GM18499 (cell line): ENCODE measurements at regions not wholly inside any gene's neighbourhood (a gene's known extent, or its start where the extent isn't known, plus 50 kb on each side); places are given as distances from the start of the nearest gene placed in this dataset.

Experiments
- ATAC-seq: cut with Tn5 transposase; IDR thresholded peaks from one replicate; pipeline ENCODE4 v1.9.1; 2021; ENCODE audit warnings: moderate number of reproducible peaks; ENCODE audit not compliant: insufficient read depth, unreplicated experiment

DNA sequence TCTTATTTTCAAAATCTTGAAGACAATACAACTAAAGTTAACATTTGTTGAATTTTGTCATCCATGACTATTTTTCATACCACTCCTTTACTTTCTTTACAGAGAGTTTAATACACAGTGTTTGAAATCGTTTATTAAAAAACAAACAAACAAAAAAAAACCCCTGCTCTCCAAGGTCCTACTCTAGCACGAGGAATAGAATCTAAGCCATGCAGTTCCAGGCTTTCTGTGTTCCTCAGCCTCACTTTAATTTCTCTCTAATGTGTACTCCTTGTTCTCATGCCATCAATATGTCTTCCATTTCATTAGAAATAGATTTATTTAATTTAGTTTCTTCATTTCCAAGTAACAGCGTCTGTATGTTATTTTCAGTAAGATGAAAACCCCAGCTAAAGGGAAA is 381.2 kb upstream of the MC4R start:
- no peak for ATAC-seq

DNA sequence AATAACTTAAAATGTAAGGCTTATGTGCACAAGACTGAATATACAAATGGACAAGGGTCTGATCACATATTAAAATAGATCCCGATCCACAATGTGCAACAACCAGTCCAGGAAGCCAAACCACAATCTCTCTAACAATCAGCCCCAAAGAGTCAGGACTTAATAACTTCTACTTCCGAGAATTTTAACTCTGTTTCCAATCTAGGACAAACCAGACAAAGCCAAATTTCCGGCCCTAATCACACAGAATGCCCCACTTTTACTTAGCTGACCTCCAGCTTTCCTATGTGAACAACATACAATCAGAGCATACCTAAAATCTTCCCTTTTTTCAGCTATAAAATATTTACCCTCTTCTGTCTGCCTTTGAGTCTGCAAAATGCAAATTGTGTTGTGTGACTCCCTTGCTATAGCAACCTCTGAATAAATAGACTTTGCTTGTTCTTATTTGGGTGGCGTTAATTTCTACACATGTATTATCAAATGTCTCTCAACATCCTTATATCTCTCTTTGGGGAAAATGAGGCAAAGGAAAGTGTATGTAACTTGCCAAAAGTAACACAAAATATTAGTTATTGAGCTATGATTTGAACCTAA is 381.9 kb upstream of the MC4R start:
- no peak for ATAC-seq

DNA sequence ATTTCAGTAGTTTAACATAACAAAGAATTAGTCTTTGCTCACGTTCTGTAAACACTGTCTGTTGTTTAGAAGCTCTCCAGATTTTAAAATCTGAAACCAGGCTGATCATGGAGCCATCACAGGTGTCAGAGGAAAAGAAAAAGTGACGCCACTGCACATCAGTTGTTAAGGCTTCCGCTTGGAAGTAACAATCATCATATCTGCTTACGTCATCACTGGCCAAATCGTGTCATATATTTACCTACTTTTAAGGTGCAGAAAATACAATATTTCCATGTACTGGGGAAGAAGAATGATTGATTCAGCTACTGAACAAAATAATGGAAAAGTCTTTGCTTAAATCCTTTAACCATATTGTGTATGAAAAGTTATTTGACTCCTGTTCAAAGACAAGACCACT is 382.6 kb upstream of the MC4R start:
- no peak for ATAC-seq

DNA sequence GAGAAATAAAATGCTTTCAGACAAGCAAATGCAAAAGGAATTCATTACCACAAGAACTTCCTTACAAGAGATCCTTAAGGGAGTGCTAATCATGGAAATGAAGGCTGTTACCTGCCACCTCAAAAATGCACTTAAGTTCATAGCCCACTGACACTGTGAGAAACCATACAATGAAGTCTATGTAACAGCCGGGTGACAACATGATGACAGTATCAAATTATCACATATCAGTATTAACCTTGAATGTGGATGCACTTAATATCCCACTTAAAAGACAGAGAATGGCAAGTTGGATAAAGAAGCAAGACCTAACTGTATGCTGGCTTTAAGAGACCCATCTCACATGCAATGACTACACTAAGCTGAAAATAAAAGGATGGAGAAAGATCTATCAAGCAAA is 403.4 kb upstream of the MC4R start:
- no peak for ATAC-seq

DNA sequence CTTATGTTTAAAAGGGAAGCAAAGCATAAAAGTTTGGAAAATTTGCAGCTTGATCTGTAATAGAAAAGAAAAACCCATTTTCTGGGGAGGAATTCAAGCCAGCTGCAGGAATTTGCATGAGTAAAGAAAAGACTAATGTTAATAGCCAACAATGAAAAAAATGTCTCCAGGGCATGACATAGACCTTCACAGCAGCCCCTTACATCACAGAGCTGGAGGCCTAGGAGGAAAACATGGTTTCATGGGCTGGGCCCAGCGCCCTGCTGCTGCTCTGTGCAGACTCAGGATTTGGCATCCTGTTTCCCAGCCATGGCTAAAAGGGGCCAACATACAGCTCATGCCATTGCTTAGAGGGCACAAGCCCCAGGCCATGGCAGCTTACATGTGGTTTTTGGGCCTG is 411.6 kb upstream of the MC4R start:
- ATAC-seq, result no peak

DNA sequence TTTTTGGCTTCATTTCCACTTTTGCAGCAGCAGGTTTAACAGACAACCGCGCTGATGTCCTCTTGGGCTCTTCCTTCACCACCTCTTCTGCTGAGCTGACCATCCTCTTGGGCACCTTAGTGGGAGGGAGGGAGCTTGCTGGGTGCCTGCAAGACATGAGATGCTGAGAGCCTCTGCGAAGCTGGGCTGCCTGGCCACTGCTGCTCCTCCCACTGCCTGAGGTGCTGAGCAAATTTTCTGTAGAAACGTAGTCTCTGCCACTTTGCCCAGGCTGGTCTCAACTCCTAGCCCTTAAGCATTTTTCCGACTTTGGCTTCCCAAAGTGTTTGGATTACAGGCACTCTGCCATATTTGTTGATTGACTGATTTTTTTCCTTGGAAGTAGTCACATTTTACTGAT is 422.2 kb upstream of the MC4R start:
- ATAC-seq, result no peak

DNA sequence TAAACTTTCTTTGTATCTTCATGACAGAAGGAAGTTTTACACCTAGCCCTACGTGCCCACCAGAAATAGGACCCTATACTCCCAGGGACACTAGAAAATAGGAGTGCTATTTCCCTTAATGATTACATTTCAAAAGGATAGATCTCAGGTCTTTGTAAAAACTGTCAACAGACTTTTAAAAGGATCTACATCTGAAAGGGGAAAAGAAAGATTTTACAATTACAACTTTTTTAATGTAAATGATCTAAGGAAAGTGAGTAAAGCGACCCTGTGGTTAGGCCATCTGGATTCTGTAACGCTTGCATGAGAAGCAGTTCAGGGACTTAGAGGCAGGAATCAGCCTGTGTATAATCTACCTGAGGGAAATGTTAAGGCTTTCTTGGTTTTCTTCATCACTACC is 431.8 kb upstream of the MC4R start:
- ATAC-seq, result no peak

DNA sequence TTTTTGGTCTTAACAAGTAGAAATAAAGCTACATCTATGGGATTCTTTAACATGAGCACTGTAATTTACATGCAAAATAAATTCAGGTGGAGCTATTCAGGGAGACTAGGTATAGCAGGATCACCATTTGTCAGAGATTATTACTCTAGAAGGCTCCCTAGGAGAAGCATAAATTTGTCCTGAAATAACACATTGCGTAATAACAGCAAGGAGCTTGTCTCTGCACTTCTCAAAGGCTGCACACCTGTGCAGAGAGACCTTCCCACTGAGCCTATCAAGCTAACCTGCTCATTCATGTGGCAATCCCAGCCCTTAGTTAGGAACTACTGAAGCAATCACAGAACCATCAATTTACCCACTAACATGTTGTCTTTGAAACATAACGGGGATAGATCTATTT is 437.4 kb upstream of the MC4R start:
- no peak for ATAC-seq

DNA sequence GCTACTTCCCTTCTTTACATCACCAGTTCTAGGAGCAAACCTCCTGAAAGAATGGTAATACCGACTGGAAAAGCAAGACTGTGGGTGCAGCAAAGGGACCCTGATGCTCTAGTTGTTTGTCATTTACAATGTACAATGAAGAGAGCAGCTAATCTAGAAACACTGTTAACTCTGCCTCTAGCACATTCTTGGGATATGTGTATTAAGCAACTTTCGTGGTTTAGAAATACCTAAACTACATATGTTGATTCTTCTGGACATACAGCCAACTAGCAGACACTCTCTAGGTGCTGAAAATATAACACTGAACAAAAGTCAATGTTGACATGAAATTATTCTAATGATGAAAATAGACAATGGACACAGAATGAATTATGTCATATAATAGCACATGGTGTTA is 440.3 kb upstream of the MC4R start:
- ATAC-seq, result no peak

DNA sequence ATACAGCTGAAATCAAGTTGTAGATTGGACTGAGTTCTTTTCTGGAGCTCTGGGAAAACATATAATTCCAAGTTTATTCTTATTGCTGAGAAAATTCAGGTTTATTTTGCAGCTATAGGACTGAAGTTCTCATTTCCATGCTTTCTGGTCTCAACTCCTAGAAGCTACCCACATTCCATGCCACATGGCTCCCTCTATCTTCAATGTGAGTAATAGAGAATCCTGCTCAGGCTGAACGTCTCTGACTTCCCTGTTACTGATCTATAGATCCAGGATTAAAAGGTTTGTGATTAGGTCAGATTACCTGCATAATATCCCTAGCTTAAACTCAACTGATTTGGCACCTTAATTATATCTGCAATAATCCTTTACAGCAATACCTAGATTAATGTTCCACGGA is 453.8 kb upstream of the MC4R start:
- ATAC-seq, result no peak

DNA sequence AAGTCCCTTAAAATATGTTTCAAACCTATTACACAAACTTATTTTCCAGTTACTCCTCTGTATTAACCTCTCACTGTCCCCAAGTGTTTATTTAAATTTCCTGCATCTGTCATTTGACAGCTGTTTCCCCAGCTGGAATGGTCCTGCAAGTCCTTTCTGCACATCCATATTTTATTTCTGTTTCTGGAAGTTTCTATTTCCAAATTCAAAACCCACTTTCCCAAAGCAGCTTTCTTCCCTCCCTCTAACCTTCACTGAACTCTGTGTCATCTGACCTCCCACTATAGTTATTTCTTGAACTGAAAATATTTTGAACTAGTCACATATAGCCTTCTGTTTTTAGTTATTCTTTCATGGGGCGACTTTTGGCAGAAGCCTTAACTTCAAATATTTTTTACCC is 459.4 kb upstream of the MC4R start:
- no peak for ATAC-seq

DNA sequence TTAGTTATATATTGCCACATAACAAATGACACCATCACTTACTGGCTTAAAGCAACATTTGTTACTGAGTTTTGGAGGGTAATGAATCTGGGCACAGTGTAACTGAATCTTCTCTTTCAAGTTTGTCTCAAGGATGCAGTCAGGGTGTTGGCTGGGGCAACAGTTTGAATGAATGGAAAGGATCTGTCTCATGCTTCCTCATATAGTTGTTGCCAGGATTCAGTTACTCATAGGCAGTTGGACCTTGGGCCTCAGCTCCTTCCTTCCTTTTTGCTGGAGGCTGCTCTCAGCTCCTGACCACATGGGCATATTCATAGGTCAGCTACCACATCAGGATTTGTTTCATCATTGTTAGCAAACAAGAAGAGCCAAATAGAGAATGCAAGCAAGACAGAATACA is 466.1 kb upstream of the MC4R start:
- no peak for ATAC-seq

DNA sequence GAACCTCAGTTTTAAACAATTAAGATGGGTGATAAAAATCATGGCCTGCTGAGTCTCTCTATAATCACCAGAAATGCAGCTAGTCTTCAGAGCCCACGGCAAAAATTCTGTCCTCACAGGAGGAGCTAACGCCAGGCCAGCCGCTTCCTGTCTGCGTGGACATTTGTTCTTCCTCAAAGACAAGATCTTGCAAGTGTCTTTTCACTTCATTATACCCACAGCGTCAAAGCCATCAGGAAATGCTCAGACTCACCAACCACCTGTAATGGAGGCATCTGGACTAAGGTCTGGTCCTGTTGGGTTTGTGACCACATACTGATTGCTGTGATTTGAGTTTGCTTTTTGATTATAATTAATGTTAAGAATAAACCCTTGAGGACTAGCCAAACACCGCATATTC is 473.8 kb upstream of the MC4R start:
- ATAC-seq, result no peak

DNA sequence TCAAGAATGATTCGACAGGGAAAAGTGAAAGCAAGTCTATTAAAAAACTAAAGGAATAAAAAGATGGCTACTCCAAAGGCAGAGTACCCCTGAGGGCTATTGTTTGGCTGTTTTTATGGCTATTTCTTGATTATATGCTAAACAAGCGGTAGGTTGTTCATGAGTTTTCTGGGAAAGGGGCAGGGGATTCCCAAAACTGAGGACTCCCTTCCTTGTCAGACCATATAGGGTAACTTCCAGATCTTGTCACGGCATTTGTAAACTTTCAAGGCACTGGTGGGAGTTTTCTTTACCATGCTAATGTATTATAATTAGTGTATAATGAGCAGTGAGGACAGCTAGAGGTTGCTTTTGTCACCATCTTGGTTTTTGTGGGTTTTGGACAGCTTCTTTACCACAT is 474.9 kb upstream of the MC4R start:
- ATAC-seq, result no peak

DNA sequence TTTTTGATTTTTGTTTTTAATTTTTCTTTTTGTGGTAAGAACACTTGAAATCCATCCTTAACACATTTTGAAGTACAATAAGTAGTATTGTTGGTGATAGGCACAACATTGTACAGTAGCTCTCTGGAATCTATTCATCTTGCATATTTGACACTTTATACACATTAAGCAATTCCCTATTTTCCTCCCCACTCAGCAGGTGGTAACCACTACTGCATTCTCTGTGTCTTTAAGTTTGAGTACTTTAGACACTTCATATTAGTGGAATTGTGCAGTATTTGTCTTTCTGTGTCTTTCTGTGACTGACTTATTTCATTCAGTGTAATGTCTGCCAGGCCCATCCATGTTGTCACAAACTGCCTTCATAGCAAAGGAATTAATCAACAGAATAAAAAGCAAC is 471.7 kb upstream of the CDH20 start:
- ATAC-seq, result no peak

DNA sequence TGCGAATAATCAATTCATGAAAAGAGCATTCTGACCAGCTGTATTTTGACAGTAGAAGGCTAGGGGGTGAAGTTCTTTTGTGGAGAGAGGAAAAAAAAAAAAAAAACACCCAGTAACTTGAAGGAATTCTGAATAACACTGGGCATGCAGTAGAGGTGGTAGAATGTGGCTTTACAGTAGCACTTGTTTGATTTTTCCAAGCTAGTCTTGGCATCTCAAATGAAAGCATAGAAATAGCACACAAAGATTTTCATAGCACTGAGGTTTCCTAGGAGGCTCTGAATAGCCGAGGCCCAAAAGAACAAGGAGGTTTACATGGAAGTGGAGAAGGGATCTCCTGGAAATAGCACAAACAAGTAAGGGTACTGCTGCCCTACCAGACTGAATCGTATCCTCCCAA is 470.2 kb upstream of the CDH20 start:
- ATAC-seq, result no peak

DNA sequence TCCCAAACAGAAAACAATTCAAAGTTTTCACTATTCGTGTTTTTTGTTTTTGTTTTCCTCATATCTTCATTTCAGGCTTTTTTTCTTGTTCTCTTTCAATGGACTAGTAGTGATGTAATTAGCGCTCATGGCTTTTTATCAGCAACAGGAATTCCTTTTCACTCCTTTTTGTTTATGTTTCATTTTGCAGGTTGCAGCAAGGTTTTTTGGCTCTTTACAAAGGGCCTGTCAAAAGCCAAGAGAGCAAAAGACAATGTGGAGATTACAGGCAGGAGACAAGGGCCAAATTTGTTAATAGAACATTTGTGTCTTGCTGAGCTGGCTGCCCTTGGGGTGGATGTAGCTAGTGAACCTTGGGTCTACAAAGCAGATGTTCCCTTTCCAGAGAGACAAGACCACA is 467.4 kb upstream of the CDH20 start:
- ATAC-seq, result no peak

DNA sequence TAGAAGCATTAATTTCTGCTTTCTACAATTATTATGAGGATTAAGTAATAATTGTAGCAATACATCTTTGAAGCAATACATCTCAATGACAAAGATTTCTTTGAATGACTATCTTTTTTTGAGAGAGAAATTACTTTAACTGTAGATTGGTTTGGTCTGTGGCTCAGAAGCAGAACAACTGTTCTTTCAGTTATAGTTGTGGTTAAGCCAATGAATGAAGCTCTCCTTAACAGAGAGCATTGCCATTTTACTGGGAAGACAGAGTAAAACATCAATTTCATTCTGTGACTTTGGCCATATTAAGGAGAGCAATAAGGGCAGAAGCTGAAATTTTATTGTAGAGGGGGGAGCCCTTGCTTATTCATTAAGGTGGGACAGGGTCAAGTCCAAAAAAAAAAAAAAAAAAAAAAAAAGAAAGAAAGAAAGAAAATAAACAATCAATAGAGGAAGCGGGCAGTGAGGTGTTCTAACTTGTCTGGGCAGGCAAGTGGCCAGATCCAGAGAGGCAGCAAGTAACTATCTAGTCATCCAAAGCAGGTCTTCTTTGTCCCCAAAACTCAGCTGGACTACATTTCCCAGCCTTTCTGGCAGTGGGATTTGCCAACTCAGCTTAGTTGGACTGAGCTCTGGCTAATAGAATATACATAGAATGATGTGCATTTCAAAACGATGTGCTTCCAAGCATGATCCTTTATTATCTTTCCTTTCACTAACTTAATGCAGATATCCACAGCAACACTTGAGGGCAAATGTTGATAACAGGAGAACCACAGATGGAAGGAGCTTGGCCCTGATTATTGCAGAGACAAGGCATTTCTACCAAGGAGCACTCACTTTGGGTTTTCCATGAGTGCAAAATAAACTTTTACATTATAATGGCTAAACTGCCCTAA is 462.7 kb upstream of the CDH20 start:
- no peak for ATAC-seq

DNA sequence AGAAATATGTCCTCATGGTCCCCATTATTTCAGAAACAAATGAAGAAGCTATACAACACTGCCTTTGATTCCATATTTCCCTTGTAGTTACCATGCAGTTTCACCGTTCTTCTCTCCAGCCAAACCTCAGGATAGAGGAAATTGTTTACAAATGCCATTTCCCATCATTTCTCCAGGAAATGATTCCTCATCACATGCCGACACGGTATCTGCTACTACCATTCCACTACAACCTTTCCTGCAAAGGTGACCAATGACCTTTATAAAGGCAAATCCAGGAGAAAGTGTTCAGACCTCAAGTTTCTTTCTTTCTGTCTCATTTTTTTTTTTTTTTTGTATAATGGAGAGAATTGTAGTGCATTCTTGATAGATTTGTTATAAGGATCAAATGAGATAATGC is 460.8 kb upstream of the CDH20 start:
- no peak for ATAC-seq

DNA sequence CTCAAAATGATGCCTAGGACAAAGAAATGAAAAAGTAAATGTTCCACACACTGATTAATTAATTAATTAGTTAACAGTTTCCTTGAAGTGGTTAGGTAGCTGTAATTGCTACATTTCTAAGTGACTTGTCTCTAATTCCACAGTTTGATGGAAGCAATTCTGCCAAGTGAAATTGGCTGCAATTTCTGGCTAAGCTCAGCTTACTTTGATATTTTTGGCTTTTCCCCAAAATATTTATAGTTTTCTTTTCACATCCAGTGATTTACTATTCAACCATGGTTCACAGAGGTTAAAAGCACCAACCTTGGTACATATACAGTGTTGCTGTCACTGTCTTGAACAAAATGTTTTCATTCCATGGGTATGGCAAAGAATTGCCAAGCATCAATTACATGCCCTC is 459.5 kb upstream of the CDH20 start:
- ATAC-seq, result no peak

DNA sequence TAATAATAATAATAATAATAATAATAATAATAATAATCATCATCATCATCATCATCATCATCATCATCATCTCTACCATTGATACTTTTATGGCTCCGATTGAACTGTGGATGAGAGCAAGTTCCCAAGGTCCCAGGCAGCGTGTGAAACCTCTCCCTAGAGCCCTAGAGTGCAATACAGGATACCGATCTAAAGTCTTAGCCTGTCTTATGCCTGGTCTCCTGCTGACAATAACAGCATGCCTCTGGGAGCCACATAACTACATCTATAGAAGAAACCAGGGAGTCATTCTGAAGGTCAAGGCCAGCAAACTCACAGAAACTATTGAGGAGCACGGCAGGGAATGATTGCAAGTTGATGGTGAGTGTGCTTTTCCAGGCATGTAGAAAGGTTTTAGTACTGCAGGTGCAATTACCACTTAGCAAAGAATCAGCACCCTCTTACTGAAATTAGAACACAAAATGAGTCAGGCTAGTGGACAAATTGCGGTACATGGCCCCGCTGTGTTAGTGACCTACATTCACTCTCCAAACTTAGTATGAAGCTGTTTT is 457.2 kb upstream of the CDH20 start:
- no peak for ATAC-seq

DNA sequence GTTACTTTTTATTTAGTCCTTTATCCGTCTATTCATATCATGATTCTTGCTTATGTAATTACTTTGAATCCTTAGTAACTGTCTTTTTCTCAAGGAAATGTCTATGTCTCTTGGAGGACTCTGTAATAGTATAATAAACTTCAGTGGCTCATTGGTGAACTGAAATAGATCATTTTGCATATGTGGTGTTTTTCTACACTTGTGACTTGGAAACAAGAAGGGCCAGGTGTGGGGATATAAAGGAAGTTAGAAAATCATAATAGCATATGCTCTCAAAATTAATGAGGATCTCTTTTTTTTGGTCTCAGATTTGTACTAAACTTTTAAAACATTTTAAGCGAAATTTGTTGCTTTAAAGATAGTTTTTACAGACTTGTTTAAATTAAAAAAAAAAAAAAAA is 453.0 kb upstream of the CDH20 start:
- no peak for ATAC-seq
